CD4-positive, alpha-beta T cell (primary cell): ENCODE measurements at regions not wholly inside any gene's neighbourhood (a gene's known extent, or its start where the extent isn't known, plus 50 kb on each side); places are given as distances from the start of the nearest gene placed in this dataset.

ENCODE experiments used
- ATAC-seq: fragments of 200-7000 bp; cut with Tn5 transposase; one replicate; pipeline ENCODE4 v1.10.0; 2022; ENCODE audit warnings: mild to moderate bottlenecking; ENCODE audit not compliant: poor library complexity
- CTCF ChIA-PET: fragments of 350-600 bp; sonication (Branson Sonifier 250); formaldehyde crosslinking; loops from one replicate; lab custom pipeline; 2021; ENCODE audit warnings: antibody characterized with exemption, inconsistent platforms; lab: Charles Lee
- POLR2A ChIA-PET: fragments of 350-600 bp; sonication (Branson Sonifier 250); formaldehyde crosslinking; loops from one replicate; lab custom pipeline; 2021; ENCODE audit warnings: antibody characterized with exemption, inconsistent platforms; lab: Charles Lee
- DNase-seq, 14 experiments: peaks; one replicate each; pipeline ENCODE4 v3.0.0-alpha.2; 2013 to 2020; ENCODE audit warnings: mixed read lengths in 2 of 14
- H3K27ac ChIP-seq, 2 donors: one replicate each; pipeline versions ENCODE4 v1.5.1 to v1.7.0; 2013; ENCODE audit warnings: low read length in 2 of 2, low read depth in 1 of 2, mild to moderate bottlenecking in 1 of 2
- H3K27me3 ChIP-seq, 2 experiments: 1 replicate in 1 of 2; 2 replicates in 1 of 2; pipeline versions ENCODE4 v1.6.1 to v1.7.0; 2013; ENCODE audit warnings: low read length in 2 of 2, control low read depth in 1 of 2, mild to moderate bottlenecking in 1 of 2, moderate library complexity in 1 of 2; ENCODE audit not compliant: insufficient read depth in 2 of 2, control insufficient read depth in 1 of 2
- H3K36me3 ChIP-seq: one replicate; pipeline ENCODE4 v1.6.1; 2013; ENCODE audit warnings: low read length, control low read depth; ENCODE audit not compliant: insufficient read depth
- H3K4me1 ChIP-seq: one replicate; pipeline ENCODE4 v1.6.1; 2013; ENCODE audit warnings: low read length, control low read depth; ENCODE audit not compliant: insufficient read depth
- H3K4me3 ChIP-seq: one replicate; pipeline ENCODE4 v1.5.1; 2013; ENCODE audit warnings: mild to moderate bottlenecking, low read length, moderate library complexity
- H3K9me3 ChIP-seq, 2 experiments: 1 replicate in 1 of 2; 2 replicates in 1 of 2; pipeline versions ENCODE4 v1.6.1 to v1.7.0; 2013; ENCODE audit warnings: low read length in 2 of 2, mild to moderate bottlenecking in 2 of 2, control low read depth in 1 of 2, moderate library complexity in 1 of 2; ENCODE audit not compliant: control insufficient read depth in 1 of 2, insufficient read depth in 1 of 2
- H3K27ac Mint-ChIP-seq: one replicate; pipeline ENCODE4 v1.8.0; 2020; ENCODE audit warnings: mixed read lengths
- H3K27me3 Mint-ChIP-seq: one replicate; pipeline ENCODE4 v1.8.0; 2021; ENCODE audit warnings: mixed read lengths
- H3K36me3 Mint-ChIP-seq: one replicate; pipeline ENCODE4 v1.8.0; 2021; ENCODE audit warnings: low read depth, mixed read lengths
- H3K4me1 Mint-ChIP-seq: one replicate; pipeline ENCODE4 v1.8.0; 2021; ENCODE audit warnings: low read depth, mixed read lengths
- H3K4me3 Mint-ChIP-seq: one replicate; pipeline ENCODE4 v1.8.0; 2020; ENCODE audit warnings: mild to moderate bottlenecking, mixed read lengths
- H3K9me3 Mint-ChIP-seq: one replicate; pipeline ENCODE4 v1.8.0; 2020; ENCODE audit warnings: mixed read lengths
- intact Hi-C, 2 experiments: fragments of 100-400 bp; cut with DNase I in 1 of 2; cut with micrococcal nuclease in 1 of 2; formaldehyde crosslinking; loops; one replicate each; pipeline versions ENCODE4 v1.15.1 to v1.9.0; 2023 to 2025; cut with DNase I, micrococcal nuclease
- TF ChIP-seq, protein P1 (sequence below): fragments of 200-600 bp; IDR thresholded peaks from one replicate; pipeline ENCODE4 v1.8.0; 2022; ENCODE audit warnings: antibody characterized with exemption, mild to moderate bottlenecking

GRCh38 chr17:13735861-13736260, 134.1 kb upstream of the HS3ST3A1 start:
- CTCF ChIA-PET: no interaction called here
- Mint-ChIP-seq H3K4me1 (no peaks in the 10 kb centered on the region), H3K4me3 (no peak overlapping the region), H3K27me3 (no peaks in the 10 kb centered on the region), H3K9me3 (peaks cover 2% of the 10 kb centered on the region), H3K36me3 (no peaks in the 10 kb centered on the region), H3K27ac (no peak overlapping the region)
- no peaks in the 10 kb centered on the region for H3K4me1 ChIP-seq
- no peaks in the 10 kb centered on the region for H3K27me3 ChIP-seq
- no peak for DNase-seq
- H3K9me3 ChIP-seq: peaks cover 0 to 6% of the 10 kb centered on the region in 2 experiments
- H3K4me3 ChIP-seq: no peak overlapping the region
- POLR2A ChIA-PET: no interaction called here
- H3K36me3 ChIP-seq: no peaks in the 10 kb centered on the region
- H3K27ac ChIP-seq: no peak overlapping the region
- no peak for ATAC-seq
- TF ChIP-seq, protein P1, sequence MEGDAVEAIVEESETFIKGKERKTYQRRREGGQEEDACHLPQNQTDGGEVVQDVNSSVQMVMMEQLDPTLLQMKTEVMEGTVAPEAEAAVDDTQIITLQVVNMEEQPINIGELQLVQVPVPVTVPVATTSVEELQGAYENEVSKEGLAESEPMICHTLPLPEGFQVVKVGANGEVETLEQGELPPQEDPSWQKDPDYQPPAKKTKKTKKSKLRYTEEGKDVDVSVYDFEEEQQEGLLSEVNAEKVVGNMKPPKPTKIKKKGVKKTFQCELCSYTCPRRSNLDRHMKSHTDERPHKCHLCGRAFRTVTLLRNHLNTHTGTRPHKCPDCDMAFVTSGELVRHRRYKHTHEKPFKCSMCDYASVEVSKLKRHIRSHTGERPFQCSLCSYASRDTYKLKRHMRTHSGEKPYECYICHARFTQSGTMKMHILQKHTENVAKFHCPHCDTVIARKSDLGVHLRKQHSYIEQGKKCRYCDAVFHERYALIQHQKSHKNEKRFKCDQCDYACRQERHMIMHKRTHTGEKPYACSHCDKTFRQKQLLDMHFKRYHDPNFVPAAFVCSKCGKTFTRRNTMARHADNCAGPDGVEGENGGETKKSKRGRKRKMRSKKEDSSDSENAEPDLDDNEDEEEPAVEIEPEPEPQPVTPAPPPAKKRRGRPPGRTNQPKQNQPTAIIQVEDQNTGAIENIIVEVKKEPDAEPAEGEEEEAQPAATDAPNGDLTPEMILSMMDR: no peak
- intact Hi-C loops: no loop called here

DNA sequence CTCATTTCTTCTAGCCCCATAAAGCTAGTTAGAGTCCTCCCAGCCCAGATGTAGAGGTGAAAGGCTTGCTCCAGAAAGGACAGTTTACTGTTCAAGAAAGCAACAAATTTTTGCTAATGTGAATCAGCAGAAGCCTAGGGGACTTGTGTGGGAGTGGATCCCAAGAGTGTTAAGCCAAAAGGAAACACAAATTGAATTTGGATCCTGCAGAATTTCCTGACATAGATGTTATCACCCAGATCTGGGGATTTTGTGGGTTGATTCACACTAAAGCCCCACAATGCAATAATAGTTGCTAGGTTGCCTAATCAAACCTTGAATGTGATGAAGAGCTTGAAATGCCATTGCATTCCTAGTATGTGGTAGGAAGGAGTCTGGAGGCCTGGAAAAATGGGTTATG, 135.2 kb upstream of the HS3ST3A1 start:
- Histone ChIP-seq H3K9me3 (peaks cover 0 to 6% of the 10 kb centered on the region in 2 experiments), H3K27ac (no peak overlapping the region), H3K36me3 (no peaks in the 10 kb centered on the region), H3K27me3 (no peaks in the 10 kb centered on the region), H3K4me3 (no peak overlapping the region), H3K4me1 (no peaks in the 10 kb centered on the region)
- no peaks in the 10 kb centered on the region for H3K4me1 Mint-ChIP-seq
- DNase-seq (no peak), ATAC-seq (no peak)
- H3K27ac Mint-ChIP-seq: no peak overlapping the region
- intact Hi-C loops: no loop called here
- ChIA-PET CTCF (no interaction called here), POLR2A (no interaction called here)
- no peaks in the 10 kb centered on the region for H3K27me3 Mint-ChIP-seq
- TF ChIP-seq, protein P1: no peak
- no peaks in the 10 kb centered on the region for H3K9me3 Mint-ChIP-seq
- H3K4me3 Mint-ChIP-seq: no peak overlapping the region
- no peaks in the 10 kb centered on the region for H3K36me3 Mint-ChIP-seq

GRCh38 chr17:13740686-13741085, 139.0 kb upstream of the HS3ST3A1 start:
- CTCF ChIA-PET: no interaction called here
- DNase-seq: no peak
- intact Hi-C loops: no loop called here
- ATAC-seq: no peak
- H3K4me3 ChIP-seq: no peak overlapping the region
- no peak overlapping the region for H3K27ac ChIP-seq
- no peaks in the 10 kb centered on the region for H3K4me1 Mint-ChIP-seq
- no peak overlapping the region for H3K4me3 Mint-ChIP-seq
- H3K27me3 Mint-ChIP-seq: peaks cover 5% of the 10 kb centered on the region
- no peaks in the 10 kb centered on the region for H3K36me3 ChIP-seq
- H3K9me3 ChIP-seq: no peaks in the 10 kb centered on the region
- no peaks in the 10 kb centered on the region for H3K36me3 Mint-ChIP-seq
- POLR2A ChIA-PET: no interaction called here
- no peaks in the 10 kb centered on the region for H3K9me3 Mint-ChIP-seq
- H3K27ac Mint-ChIP-seq: no peak overlapping the region
- H3K4me1 ChIP-seq: no peaks in the 10 kb centered on the region
- H3K27me3 ChIP-seq: no peaks in the 10 kb centered on the region
- TF ChIP-seq, protein P1: no peak
